SU-DHL-6 (cell line): ENCODE measurements at regions not wholly inside any gene's neighbourhood (a gene's known extent, or its start where the extent isn't known, plus 50 kb on each side); places are given as distances from the start of the nearest gene placed in this dataset.

Experiments used
- H2AFZ ChIP-seq: fragments of 200-600 bp; sonication (generic); 2 replicates; pipeline ENCODE4 v1.6.1; 2014; ENCODE audit warnings: low read depth, mild to moderate bottlenecking, moderate library complexity, mixed read lengths, antibody characterized with exemption, low read length; ENCODE audit not compliant: severe bottlenecking
- H3F3A ChIP-seq: fragments of 200-600 bp; shearing (Covaris generic); 2 replicates; pipeline ENCODE4 v1.6.0; 2016; ENCODE audit warnings: antibody characterized with exemption, mild to moderate bottlenecking; ENCODE audit not compliant: insufficient read depth
- H3K27ac ChIP-seq: fragments of 200-600 bp; sonication (generic); 2 replicates; pipeline ENCODE4 v1.5.1; 2016; ENCODE audit warnings: low read depth, mild to moderate bottlenecking, low read length, moderate library complexity, mixed read lengths
- H3K27me3 ChIP-seq: fragments of 200-600 bp; sonication (generic), shearing (Covaris generic); 2 replicates; pipeline ENCODE4 v1.6.0; 2014; ENCODE audit warnings: mild to moderate bottlenecking, low read length
- H3K36me3 ChIP-seq: fragments of 200-600 bp; sonication (generic); 2 replicates; pipeline ENCODE4 v1.6.1; 2014; ENCODE audit warnings: mild to moderate bottlenecking, low read length, mixed read lengths
- H3K4me2 ChIP-seq: fragments of 300-600, 200-600 bp; shearing (Covaris generic), sonication (generic); 2 replicates; pipeline ENCODE4 v1.6.0; 2014; ENCODE audit warnings: low read length, low read depth, mild to moderate bottlenecking; ENCODE audit not compliant: poor library complexity, severe bottlenecking
- H3K4me3 ChIP-seq: fragments of 200-600 bp; sonication (generic); 2 replicates; pipeline ENCODE4 v1.5.1; 2014; ENCODE audit warnings: antibody characterized with exemption, low read length, mild to moderate bottlenecking, mixed read lengths; ENCODE audit not compliant: insufficient read depth, poor library complexity, severe bottlenecking
- H3K79me2 ChIP-seq: fragments of 200-600 bp; sonication (generic); 2 replicates; pipeline ENCODE4 v1.6.1; 2014; ENCODE audit warnings: mild to moderate bottlenecking, low read length, moderate library complexity; ENCODE audit not compliant: insufficient read depth
- H3K9ac ChIP-seq: fragments of 200-600 bp; sonication (generic); 2 replicates; pipeline ENCODE4 v1.7.0; 2014; ENCODE audit warnings: mild to moderate bottlenecking, low read length
- H3K9me2 ChIP-seq: fragments of 200-600 bp; sonication (generic); replicated peaks from 2 replicates; pipeline ENCODE4 v1.6.1; 2014; ENCODE audit warnings: low read length; ENCODE audit not compliant: insufficient read depth
- H3K9me3 ChIP-seq: fragments of 200-600 bp; sonication (generic); 2 replicates; pipeline ENCODE4 v1.6.1; 2014; ENCODE audit warnings: low read length, mixed read lengths; ENCODE audit not compliant: insufficient read depth
- H4K20me1 ChIP-seq: fragments of 200-600 bp; sonication (generic); 2 replicates; pipeline ENCODE4 v1.6.1; 2014; ENCODE audit warnings: low read depth, mild to moderate bottlenecking, antibody characterized with exemption, low read length, moderate library complexity, mixed read lengths
- EZH2phosphoT487 ChIP-seq: fragments of 200-600 bp; sonication (generic), shearing (Covaris generic); conservative IDR thresholded peaks from 2 replicates; pipeline ENCODE4 v1.6.1; 2018; ENCODE audit warnings: mild to moderate bottlenecking, antibody characterized with exemption, low read length, moderate library complexity, mixed read lengths
- TF ChIP-seq, protein P1 (sequence below): fragments of 200-600 bp; sonication (generic); IDR thresholded peaks from one replicate; pipeline ENCODE4 v1.5.1; 2017; ENCODE audit warnings: antibody characterized with exemption, mild to moderate bottlenecking, low read length, moderate library complexity; ENCODE audit not compliant: insufficient read depth, poor library complexity, severe bottlenecking

DNA sequence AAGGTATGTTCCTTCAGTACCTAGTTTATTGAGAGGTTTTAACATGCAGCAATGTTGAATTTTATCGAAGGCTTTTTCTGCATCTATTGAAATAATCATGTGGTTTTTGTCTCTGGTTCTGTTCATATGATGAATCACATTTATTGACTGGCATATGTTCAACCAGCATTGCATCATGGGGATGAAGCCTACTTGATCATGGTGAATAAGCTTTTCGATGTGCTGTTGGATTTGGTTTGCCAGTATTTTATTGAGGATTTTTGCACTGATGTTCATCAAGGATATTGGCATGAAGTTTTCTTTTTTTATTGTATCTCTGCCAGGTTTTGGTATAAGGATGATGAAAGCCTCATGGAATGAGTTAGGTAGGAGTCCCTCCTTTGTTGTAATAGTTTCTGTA lies 204.0 kb upstream of the GNAI1 start:
- no peak overlapping the region for H3K9ac ChIP-seq
- no peaks in the 10 kb centered on the region for H4K20me1 ChIP-seq
- no peaks in the 10 kb centered on the region for H3K79me2 ChIP-seq
- no peak overlapping the region for H3K4me3 ChIP-seq
- H2AFZ ChIP-seq, result no peak overlapping the region
- TF ChIP-seq, protein P1, sequence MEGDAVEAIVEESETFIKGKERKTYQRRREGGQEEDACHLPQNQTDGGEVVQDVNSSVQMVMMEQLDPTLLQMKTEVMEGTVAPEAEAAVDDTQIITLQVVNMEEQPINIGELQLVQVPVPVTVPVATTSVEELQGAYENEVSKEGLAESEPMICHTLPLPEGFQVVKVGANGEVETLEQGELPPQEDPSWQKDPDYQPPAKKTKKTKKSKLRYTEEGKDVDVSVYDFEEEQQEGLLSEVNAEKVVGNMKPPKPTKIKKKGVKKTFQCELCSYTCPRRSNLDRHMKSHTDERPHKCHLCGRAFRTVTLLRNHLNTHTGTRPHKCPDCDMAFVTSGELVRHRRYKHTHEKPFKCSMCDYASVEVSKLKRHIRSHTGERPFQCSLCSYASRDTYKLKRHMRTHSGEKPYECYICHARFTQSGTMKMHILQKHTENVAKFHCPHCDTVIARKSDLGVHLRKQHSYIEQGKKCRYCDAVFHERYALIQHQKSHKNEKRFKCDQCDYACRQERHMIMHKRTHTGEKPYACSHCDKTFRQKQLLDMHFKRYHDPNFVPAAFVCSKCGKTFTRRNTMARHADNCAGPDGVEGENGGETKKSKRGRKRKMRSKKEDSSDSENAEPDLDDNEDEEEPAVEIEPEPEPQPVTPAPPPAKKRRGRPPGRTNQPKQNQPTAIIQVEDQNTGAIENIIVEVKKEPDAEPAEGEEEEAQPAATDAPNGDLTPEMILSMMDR, result no peak
- no peak for TF ChIP-seq EZH2phosphoT487
- no peaks in the 10 kb centered on the region for H3K36me3 ChIP-seq
- no peaks in the 10 kb centered on the region for H3K27me3 ChIP-seq
- no peaks in the 10 kb centered on the region for H3F3A ChIP-seq
- H3K9me3 ChIP-seq, result no peaks in the 10 kb centered on the region; the same call in 1 of the 2 replicates
- H3K4me2 ChIP-seq, result no peak overlapping the region
- no peak overlapping the region for H3K27ac ChIP-seq
- H3K9me2 ChIP-seq, result 0 out of 2 replicates have a peak, but pooled peaks cover 3% of the 10 kb centered on the region

DNA sequence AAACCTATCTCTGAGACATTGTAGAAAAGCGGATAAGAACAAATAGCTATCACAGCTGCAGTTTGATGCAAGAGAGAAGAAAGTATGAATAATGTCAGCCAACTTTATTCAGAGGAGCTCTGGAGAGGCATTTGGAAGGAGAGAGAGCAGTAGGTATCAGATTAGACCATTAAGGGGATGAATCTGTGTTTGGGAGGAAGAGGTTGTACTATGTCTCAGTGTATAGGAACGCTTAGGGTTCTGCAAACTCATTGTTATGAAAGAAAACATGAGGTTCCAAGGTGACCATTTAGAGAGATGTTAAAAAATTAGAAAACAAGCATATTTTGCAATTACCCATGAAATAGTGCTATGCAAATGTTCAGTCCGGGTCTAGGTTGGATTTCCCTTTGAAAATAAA lies 207.5 kb upstream of the GNAI1 start:
- Histone ChIP-seq H3K79me2 (no peaks in the 10 kb centered on the region), H3K27ac (no peak overlapping the region), H3K4me2 (no peak overlapping the region), H3K9me3 (no peaks in the 10 kb centered on the region), H2AFZ (no peak overlapping the region), H4K20me1 (no peaks in the 10 kb centered on the region), H3F3A (no peaks in the 10 kb centered on the region), H3K4me3 (no peak overlapping the region), H3K9ac (no peak overlapping the region), H3K27me3 (no peaks in the 10 kb centered on the region), H3K9me2 (0 out of 2 replicates have a peak, but pooled peaks cover 3% of the 10 kb centered on the region), H3K36me3 (no peaks in the 10 kb centered on the region)
- TF ChIP-seq, protein P1, result no peak
- TF ChIP-seq EZH2phosphoT487, result no peak

DNA sequence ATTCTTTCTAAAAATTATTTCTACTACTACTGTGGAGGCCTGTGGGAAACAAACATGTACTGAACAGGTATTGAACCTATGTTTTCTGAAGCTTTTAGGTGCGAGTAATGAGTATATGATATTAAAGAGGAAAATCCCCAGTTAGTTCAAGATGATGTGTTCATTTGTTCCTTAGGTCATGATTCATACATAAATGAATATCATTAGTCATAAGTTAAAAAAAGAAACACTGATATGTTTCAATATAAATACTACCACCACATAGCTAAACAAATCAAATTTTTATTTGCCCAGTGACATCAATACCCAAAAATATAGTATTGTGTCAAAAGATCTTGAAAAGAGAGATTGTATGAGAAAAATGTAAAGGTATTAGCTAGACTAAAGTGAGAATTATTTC lies 210.7 kb upstream of the GNAI1 start:
- Histone ChIP-seq H2AFZ (no peak overlapping the region), H3K27ac (no peak overlapping the region), H3F3A (no peaks in the 10 kb centered on the region), H3K4me3 (no peak overlapping the region), H3K9me3 (no peaks in the 10 kb centered on the region), H3K79me2 (no peaks in the 10 kb centered on the region), H3K4me2 (no peak overlapping the region), H4K20me1 (no peaks in the 10 kb centered on the region), H3K27me3 (no peaks in the 10 kb centered on the region), H3K9ac (no peak overlapping the region), H3K9me2 (0 out of 2 replicates have a peak, but pooled peaks cover 3% of the 10 kb centered on the region), H3K36me3 (no peaks in the 10 kb centered on the region)
- TF ChIP-seq EZH2phosphoT487, result no peak
- TF ChIP-seq, protein P1, result no peak
